ENCODE measurements at regions not wholly inside any gene's neighbourhood (a gene's known extent, or its start where the extent isn't known, plus 50 kb on each side); places are given as distances from the start of the nearest gene placed in this dataset.
"Not testable (repeated sequence)": the region's sequence is repeated elsewhere in the genome, so short reads cannot be mapped to it uniquely, and the experiment has no call there.

DNA sequence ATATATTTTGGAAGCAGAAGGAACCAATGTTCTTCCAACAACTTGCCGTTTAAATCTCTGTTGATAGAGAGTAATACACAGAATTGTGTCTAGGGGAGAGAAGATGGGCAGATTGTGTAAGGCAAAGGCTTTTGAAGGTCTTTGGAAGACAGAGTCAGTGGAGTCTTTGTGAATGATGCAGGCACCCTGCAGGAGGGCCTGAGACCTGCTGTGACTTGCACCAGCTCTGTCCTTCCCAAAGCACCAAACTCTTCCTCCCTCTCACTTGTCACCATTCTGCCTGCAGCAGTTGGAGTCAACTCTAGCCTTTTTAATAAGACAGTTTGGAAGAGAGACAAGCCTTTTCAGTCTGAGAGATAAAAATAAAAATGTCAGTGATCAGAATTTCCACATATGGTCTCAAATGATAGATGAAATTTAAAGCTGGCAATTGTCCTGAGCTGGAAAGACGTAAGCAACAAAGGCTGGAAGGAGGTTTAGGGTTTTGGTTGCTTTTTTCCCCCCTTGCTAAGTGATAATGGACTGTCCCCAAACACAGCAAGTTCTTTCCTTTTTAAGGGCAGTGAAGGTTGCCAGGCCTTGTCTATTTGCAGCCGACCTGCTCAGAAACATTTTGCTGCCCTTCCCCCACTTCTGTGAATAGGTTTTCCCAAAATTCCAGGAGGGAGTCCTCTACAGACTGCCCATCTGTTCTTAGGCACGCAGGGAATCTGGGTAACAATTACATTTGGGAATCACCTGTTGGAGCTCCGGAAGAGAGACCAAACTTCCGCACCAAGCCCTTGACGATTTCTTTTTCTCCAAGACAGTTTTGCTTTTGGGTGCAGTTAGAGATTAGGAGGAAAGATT, 103.0 kb upstream of the NTF3 start:
- Mint-ChIP-seq H3K36me3 (ENCODE audit: unreplicated experiment) (no peaks in the 10 kb centered on the region), H3K4me1 (ENCODE audit: low read depth, unreplicated experiment) (peaks cover 4% of the 10 kb centered on the region), H3K4me3 (ENCODE audit: unreplicated experiment) (no peak overlapping the region), H3K27me3 (ENCODE audit: unreplicated experiment) (peaks cover 1% of the 10 kb centered on the region), H3K27ac (ENCODE audit: unreplicated experiment) (no peak overlapping the region), H3K9me3 (ENCODE audit: unreplicated experiment) (no peaks in the 10 kb centered on the region)
- TF ChIP-seq, protein P1, sequence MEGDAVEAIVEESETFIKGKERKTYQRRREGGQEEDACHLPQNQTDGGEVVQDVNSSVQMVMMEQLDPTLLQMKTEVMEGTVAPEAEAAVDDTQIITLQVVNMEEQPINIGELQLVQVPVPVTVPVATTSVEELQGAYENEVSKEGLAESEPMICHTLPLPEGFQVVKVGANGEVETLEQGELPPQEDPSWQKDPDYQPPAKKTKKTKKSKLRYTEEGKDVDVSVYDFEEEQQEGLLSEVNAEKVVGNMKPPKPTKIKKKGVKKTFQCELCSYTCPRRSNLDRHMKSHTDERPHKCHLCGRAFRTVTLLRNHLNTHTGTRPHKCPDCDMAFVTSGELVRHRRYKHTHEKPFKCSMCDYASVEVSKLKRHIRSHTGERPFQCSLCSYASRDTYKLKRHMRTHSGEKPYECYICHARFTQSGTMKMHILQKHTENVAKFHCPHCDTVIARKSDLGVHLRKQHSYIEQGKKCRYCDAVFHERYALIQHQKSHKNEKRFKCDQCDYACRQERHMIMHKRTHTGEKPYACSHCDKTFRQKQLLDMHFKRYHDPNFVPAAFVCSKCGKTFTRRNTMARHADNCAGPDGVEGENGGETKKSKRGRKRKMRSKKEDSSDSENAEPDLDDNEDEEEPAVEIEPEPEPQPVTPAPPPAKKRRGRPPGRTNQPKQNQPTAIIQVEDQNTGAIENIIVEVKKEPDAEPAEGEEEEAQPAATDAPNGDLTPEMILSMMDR (IDR thresholded peaks at IDR 0.05; ENCODE audit: partially characterized antibody, unreplicated experiment), result no peak
- no peak for DNase-seq

DNA sequence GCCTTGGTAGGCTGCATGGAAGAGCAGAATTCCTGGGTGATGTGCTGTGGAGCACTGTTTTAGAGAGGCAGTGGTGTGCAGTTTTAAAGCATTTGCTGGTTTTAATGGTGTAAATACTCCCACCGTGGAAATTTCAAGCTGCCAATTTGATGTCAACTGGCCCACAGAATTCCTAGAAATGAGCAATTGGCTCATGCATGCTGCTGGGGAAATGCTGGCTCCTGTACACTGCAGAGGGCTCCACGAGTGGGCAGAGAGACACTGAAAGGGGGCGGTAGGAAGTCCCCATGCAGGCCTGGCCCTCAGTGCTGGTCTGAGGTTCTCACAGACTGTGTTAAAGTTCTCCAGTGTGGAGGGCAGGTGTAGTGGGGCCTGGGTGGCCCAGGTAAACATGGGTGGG, 99.4 kb upstream of the NTF3 start:
- Mint-ChIP-seq H3K27me3 (ENCODE audit: unreplicated experiment) (no peaks in the 10 kb centered on the region), H3K4me1 (ENCODE audit: low read depth, unreplicated experiment) (peaks cover 4% of the 10 kb centered on the region), H3K9me3 (ENCODE audit: unreplicated experiment) (no peaks in the 10 kb centered on the region), H3K36me3 (ENCODE audit: unreplicated experiment) (no peaks in the 10 kb centered on the region), H3K27ac (ENCODE audit: unreplicated experiment) (no peak overlapping the region), H3K4me3 (ENCODE audit: unreplicated experiment) (no peak overlapping the region)
- TF ChIP-seq, protein P1 (IDR thresholded peaks at IDR 0.05; ENCODE audit: partially characterized antibody, unreplicated experiment), result no peak
- DNase-seq, result no peak

DNA sequence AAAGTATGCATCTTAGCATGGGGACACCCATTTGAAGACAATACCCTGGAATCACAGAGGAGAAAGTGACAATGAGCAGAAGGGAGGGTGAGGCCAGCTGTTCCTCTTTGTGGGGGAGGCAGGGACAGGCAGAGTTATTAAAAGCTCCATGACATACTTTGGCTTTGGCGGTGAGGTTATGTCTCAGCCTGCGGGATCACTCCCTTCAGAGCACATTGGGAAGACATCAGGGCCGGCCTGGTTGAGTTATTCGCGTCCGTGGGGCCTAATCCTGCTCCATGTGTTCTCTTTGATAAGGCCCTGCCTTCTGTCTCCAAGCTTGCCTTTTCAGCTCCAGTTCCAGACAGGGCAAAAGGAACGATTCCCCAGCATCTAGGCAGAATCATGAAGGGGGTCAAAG, 98.8 kb upstream of the NTF3 start:
- Mint-ChIP-seq H3K4me1 (ENCODE audit: low read depth, unreplicated experiment) (peaks cover 4% of the 10 kb centered on the region), H3K9me3 (ENCODE audit: unreplicated experiment) (no peaks in the 10 kb centered on the region), H3K4me3 (ENCODE audit: unreplicated experiment) (no peak overlapping the region), H3K27me3 (ENCODE audit: unreplicated experiment) (no peaks in the 10 kb centered on the region), H3K27ac (ENCODE audit: unreplicated experiment) (no peak overlapping the region), H3K36me3 (ENCODE audit: unreplicated experiment) (no peaks in the 10 kb centered on the region)
- TF ChIP-seq, protein P1 (IDR thresholded peaks at IDR 0.05; ENCODE audit: partially characterized antibody, unreplicated experiment), result no peak
- DNase-seq, result no peak

DNA sequence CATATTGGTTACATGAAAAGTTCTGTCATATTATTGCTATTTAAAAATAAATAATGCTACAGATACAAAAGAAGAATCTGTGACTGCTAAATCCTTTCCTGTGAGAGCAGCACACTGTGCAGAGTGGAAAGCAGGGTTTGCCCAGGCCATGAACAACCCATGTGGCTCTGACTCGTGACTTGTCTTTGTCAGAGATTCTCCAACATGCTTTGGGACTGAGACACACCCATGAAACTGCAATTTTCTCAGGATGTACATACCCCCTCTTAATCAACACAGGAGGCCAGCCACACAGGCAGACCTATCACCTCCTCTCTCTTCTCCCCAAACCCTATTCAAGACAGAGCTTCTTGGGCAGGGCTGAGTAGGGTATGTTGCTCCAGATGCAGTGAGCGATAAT, 96.8 kb upstream of the NTF3 start:
- no peak overlapping the region for H3K4me3 Mint-ChIP-seq (ENCODE audit: unreplicated experiment)
- no peaks in the 10 kb centered on the region for H3K36me3 Mint-ChIP-seq (ENCODE audit: unreplicated experiment)
- H3K9me3 Mint-ChIP-seq (ENCODE audit: unreplicated experiment), result no peaks in the 10 kb centered on the region
- no peak for DNase-seq
- H3K27me3 Mint-ChIP-seq (ENCODE audit: unreplicated experiment), result no peaks in the 10 kb centered on the region
- peaks cover 4% of the 10 kb centered on the region for H3K4me1 Mint-ChIP-seq (ENCODE audit: low read depth, unreplicated experiment)
- TF ChIP-seq, protein P1 (IDR thresholded peaks at IDR 0.05; ENCODE audit: partially characterized antibody, unreplicated experiment), result no peak
- no peak overlapping the region for H3K27ac Mint-ChIP-seq (ENCODE audit: unreplicated experiment)

DNA sequence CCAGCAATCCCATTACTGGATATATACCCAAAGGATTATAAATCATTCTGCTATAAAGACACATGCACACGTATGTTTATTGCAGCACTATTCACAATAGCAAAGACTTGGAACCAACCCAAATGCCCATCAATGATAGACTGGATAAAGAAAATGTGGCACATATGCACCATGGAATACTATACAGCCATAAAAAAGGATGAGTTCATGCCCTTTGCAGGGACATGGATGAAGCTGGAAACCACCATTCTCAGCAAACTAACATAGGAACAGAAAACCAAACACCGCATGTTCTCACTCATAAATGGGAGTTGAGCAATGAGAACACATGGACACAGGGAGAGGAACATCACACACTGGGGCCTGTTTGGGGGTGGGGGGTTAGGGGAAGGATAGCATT, 90.8 kb upstream of the NTF3 start:
- not testable (repeated sequence) for H3K36me3 Mint-ChIP-seq (ENCODE audit: unreplicated experiment); H3K9me3 Mint-ChIP-seq (ENCODE audit: unreplicated experiment); H3K27ac Mint-ChIP-seq (ENCODE audit: unreplicated experiment); H3K27me3 Mint-ChIP-seq (ENCODE audit: unreplicated experiment); H3K4me3 Mint-ChIP-seq (ENCODE audit: unreplicated experiment); DNase-seq; H3K4me1 Mint-ChIP-seq (ENCODE audit: low read depth, unreplicated experiment)

Measured in glutamatergic neuron (in vitro differentiated cells).